Anterior cingulate cortex (tissue), 58 donors: ENCODE measurements at regions not wholly inside any gene's neighbourhood (a gene's known extent, or its start where the extent isn't known, plus 50 kb on each side); places are given as distances from the start of the nearest gene placed in this dataset.

Experiments used
- DNase-seq, 58 donors: peaks; one replicate each; lab custom pipeline; 2025; lab: John Stamatoyannopoulos, UW

- DNase-seq: no peak
Measured at GRCh38 chr2:223221139-223221835, 169.3 kb downstream of the KCNE4 start.

GRCh38 chr2:223222397-223222796 lies 170.4 kb downstream of the KCNE4 start:
- DNase-seq: no peak

GRCh38 chr2:223223156-223223555 lies 171.2 kb downstream of the KCNE4 start:
- no peak for DNase-seq

GRCh38 chr2:223225266-223225665 lies 173.3 kb downstream of the KCNE4 start:
- DNase-seq: no peak

DNA sequence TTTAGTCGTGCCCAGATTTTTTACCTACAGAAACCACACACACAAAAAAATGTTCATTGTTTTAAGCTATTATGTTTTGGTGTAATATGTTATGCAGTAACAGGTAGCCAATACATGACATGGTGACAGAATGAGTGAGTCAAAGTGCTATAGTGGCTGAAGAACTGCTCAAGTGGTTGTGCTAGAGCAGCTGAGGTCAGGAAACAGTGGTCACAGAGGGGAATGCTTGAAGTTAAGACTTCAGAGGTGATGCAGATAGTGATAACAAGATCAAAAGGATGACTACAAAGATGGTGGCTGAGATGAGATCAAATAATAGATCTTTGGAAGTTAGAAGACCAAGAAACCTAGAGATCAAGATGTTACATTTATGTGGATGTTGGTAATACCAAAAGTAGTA lies 174.3 kb downstream of the KCNE4 start:
- DNase-seq: no peak

DNA sequence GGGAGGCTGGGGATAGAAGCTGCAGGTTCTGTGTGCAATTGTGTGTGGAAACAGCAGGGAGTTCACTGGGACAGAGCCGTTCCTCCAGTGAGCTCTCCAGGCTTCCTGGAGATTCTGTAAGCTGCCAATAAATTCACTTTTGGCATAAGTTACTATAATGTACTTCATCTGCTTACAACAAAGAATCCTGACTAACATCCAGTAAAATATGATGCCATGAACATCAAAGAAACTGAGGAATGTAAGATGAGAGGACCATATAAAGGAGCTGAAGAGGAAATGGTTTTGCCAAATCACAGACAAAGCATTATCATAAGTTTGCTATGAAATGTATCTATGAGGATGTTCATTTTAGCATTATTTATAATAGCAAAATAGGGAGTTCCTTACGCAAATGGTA lies 175.3 kb downstream of the KCNE4 start:
- DNase-seq: no peak

GRCh38 chr2:223228871-223229270 lies 176.9 kb downstream of the KCNE4 start:
- no peak for DNase-seq

DNA sequence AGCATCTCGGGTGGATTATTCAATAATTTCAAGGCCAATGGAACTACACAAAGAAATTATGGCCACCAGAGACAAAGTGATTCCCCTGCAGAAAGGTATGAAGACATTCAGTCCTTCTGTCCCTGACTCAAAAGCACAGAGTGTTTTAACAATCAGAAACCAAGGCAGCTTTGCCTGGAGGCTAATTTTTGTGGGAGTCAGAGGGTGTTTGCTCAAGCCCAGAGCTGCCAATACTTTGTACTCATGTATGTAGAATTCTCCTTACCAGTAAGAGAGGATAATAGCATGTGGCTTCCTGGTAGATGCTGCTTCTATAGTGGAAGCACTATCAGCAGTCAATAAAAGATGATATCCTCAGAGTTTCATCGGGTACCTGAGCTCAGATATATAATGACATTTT lies 178.4 kb downstream of the KCNE4 start:
- DNase-seq: no peak

DNA sequence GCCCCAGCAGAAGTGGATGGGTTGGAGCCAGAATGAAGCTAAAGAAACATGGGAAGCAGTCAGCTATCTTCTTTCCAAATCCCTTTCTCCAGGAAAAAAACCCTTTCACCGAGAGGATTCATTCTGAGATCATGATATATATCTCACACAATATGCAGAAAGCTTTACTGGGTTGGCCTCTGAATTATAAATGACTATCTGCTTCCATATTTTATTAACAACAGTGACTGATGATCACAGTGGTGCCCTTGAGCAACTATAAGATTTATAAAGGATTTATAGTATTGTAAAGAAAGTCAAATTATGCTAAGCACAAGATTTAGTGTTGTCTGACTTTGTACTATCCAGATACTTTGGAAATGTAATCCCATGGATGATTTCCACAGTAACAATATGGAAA lies 180.3 kb downstream of the KCNE4 start:
- DNase-seq: no peak

DNA sequence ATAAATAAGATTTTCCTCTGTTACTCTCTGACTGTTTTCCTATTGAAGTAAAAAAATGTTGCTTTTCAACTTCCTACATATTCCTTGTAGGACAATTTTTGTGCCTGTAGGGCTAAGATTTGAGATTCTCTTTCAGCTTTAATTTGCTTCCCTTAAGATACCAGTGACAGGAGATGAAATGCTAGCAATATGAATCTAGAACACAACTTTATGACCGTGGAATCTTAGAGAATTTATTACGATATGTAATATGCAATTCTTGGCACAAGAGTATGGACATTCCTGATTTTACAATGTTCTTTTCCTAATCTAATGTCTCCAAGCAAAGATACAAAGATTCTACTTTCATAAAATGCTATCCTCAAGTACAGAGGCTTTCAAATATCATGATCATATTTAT lies 180.9 kb downstream of the KCNE4 start:
- DNase-seq: no peak

DNA sequence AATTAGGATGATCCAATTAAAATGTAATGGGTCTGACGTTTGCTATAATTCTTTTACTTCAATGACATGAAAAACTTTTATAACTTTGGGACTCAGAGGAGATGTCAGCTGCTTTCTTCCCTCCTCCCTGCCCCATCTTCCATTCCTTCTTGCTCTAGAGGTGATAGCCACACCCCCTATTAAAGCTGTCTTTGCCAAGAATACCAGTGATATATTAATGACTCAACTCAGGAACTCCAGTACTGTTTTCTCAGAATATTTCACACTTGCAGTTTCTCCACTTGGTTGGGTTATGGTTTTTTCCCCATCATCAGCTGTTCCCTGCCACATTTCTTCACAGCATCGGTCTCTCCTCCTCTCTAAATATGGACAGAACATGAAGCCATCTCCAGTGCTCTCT lies 184.0 kb downstream of the KCNE4 start:
- DNase-seq: no peak

DNA sequence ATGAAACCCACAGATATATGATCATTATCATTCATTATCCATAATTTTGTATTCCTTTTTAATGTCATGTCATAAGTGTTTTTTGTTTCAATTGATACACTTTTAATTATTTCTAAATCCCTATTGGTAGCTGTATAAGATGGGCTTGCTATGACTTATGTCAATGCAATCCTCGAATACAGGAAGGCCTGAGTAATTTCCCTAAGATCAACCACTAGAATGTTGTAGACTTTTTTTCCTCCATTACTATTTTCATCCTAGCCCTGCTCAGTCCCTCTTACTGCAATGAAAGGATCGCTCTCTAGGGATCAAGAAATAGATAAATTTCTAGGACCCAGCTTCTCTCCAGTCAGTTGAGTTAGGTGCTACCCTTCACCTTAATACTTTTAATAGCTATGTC lies 186.3 kb downstream of the KCNE4 start:
- DNase-seq: no peak

GRCh38 chr2:223243233-223243632 lies 191.2 kb downstream of the KCNE4 start:
- DNase-seq: no peak

- DNase-seq: peak in 1 of 58 donors; percentile 3
Measured at GRCh38 chr2:223247136-223247535, 195.1 kb downstream of the KCNE4 start.

GRCh38 chr2:223251656-223252229 lies 199.8 kb downstream of the KCNE4 start:
- DNase-seq: no peak

DNA sequence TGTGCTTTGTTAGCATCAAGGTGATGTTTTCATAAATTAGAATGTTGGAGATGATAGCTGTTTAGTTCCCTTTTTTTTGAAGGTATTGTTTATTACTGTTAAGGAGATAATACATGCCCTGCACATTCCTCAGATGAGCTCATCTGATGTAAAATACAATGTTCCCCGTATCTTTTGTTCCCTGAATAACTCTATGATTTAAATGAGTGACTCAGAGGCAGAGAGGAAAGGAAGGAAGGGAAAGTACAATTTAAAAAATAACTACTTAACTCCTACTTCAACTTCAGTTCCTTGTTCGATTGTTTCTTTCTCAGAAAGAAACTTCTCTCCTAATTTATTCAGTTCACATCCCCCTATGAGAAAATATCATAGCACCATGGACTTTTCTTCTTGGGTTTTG lies 208.7 kb downstream of the KCNE4 start:
- DNase-seq: no peak

GRCh38 chr2:223262946-223263345 lies 211.0 kb downstream of the KCNE4 start:
- DNase-seq: no peak

DNA sequence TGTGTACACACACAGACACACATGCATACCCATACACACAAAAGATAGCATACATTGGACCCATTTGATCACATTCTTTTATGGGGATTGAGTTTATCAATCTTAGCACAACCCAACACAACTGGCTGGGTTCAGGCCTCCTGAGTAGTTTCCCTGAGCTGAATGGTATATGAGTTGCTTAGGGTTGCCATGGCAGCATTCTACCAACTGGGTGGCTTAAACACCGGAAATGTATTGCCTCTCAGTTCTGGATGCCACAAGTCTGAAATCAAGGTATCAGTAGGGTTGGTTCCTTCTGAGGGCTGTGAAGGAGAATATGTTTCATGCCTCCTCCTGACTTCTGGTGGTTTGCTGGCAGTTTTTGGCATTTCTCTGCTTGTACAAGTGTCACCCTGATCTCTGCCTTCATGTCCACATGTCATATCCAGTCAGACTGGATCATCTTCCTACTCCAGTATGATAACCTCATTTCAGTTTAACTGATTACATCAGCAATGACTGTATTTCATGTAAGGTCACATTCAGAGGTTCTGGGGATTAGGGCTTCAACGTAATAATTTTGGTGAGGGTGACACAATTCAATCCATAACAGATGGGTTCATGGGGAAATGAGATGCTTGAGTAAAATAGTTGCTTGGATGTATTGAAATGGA lies 212.7 kb downstream of the KCNE4 start:
- no peak for DNase-seq

DNA sequence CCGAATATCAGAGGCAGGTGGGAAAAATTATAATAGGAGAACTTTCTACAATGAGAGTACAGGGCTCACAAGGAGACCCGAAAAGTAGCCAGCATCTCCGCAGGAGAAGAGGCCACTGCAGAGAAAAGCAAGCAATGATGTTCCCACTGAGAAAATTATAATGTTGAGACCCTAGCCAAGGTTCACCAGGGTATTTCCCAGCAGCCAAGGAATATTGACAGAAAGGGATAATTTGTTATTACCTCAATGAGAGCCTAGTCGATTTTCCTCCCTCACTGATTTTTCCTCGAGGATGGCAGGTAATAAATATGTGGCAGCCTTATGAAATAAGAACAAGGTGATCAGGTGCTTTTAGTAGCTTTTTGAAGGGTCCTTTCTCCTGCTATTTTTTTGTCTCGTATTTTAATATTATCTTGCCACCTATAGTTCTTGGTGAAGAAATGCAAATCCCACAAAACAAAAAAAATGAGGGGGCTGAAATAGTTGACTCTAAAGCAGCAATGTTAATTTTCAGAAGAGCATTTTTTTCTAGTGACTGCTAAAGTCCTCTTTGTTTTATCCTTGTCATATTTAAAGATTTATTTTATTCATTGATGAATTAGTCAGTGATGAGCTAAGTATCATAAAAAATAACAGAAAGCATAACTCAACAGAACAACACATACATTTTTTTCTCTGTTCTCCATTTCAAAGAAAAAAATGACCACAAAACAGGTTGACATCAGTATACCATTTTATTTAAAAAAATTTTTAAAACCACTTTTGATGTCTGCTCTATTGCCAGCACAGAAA lies 215.4 kb downstream of the KCNE4 start:
- no peak for DNase-seq

- no peak for DNase-seq
Measured at GRCh38 chr2:223269386-223269785, 217.4 kb downstream of the KCNE4 start.

GRCh38 chr2:223270548-223270947 lies 218.6 kb downstream of the KCNE4 start:
- DNase-seq: no peak
